ENCODE measurements at regions not wholly inside any gene's neighbourhood (a gene's known extent, or its start where the extent isn't known, plus 50 kb on each side); places are given as distances from the start of the nearest gene placed in this dataset.

DNA sequence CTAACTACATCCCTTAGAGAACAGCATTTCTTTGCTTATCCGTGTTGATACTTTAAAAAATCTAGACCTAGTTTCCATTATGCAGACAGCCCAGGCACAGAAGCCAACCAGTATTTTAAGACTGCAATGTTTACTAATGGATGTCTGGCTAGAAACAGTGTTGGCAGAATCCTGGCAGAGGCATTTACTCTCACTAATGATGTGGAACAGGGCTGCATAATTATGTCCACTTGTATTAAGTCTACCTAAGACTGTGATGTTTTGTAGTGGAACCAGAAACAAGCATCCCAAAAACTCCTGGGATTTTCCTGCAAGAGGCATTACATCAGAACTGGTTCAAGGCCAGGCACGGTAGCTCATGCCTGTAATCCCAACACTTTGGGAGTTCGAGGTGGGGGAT is 50.2 kb upstream of the PICALM start:
- Histone ChIP-seq H3K36me3 (no peaks in the 10 kb centered on the region), H3K9me3 (no peaks in the 10 kb centered on the region), H3K27ac (no peak overlapping the region), H3K4me3 (no peak overlapping the region), H3K4me1 (peaks cover 0 to 3% (median 0%) of the 10 kb centered on the region in 4 donors), H3K27me3 (no peaks in the 10 kb centered on the region)
- DNase-seq (no peak), ATAC-seq (ENCODE audit: low FRiP score in 2 of 2) (no peak)
- 64 to 77% methylated on average over 3 of the region's 3 CpGs for WGBS, 2 donors
- no peak for TF ChIP-seq POLR2AphosphoS5 (IDR thresholded peaks at IDR 0.05)
- TF ChIP-seq, protein P1, sequence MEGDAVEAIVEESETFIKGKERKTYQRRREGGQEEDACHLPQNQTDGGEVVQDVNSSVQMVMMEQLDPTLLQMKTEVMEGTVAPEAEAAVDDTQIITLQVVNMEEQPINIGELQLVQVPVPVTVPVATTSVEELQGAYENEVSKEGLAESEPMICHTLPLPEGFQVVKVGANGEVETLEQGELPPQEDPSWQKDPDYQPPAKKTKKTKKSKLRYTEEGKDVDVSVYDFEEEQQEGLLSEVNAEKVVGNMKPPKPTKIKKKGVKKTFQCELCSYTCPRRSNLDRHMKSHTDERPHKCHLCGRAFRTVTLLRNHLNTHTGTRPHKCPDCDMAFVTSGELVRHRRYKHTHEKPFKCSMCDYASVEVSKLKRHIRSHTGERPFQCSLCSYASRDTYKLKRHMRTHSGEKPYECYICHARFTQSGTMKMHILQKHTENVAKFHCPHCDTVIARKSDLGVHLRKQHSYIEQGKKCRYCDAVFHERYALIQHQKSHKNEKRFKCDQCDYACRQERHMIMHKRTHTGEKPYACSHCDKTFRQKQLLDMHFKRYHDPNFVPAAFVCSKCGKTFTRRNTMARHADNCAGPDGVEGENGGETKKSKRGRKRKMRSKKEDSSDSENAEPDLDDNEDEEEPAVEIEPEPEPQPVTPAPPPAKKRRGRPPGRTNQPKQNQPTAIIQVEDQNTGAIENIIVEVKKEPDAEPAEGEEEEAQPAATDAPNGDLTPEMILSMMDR (IDR thresholded peaks at IDR 0.05), result no peak
- TF ChIP-seq EP300 (IDR thresholded peaks at IDR 0.05), result no peak
- no peak for TF ChIP-seq POLR2A (IDR thresholded peaks at IDR 0.05)

Small RNA genes in the stretch of these regions (small RNA-seq; reads per million reads assigned to genes)
- 0 reads per million in 4 donors for gene RNU6-560P

All from upper lobe of left lung (tissue), 6 donors.